Keratinocyte (primary cell): ENCODE measurements at regions not wholly inside any gene's neighbourhood (a gene's known extent, or its start where the extent isn't known, plus 50 kb on each side); places are given as distances from the start of the nearest gene placed in this dataset.

Source experiments
- CTCF ChIP-seq, 3 experiments: IDR thresholded peaks in 1 of 3; conservative IDR thresholded peaks in 1 of 3; optimal IDR thresholded peaks in 1 of 3; 2 replicates in 2 of 3; 3 replicates in 1 of 3; pipeline versions ENCODE3 to v1.5.1; 2011; ENCODE audit warnings: low read length in 3 of 3, mild to moderate bottlenecking in 3 of 3, moderate library complexity in 2 of 3, control low read depth in 1 of 3, inconsistent platforms in 1 of 3; ENCODE audit not compliant: insufficient read depth in 2 of 3; ENCODE audit errors: extremely low read depth in 1 of 3
- EZH2 ChIP-seq: IDR thresholded peaks from one replicate; pipeline ENCODE4 v1.6.1; 2012; ENCODE audit warnings: inconsistent platforms, mild to moderate bottlenecking, low read length, moderate library complexity

DNA sequence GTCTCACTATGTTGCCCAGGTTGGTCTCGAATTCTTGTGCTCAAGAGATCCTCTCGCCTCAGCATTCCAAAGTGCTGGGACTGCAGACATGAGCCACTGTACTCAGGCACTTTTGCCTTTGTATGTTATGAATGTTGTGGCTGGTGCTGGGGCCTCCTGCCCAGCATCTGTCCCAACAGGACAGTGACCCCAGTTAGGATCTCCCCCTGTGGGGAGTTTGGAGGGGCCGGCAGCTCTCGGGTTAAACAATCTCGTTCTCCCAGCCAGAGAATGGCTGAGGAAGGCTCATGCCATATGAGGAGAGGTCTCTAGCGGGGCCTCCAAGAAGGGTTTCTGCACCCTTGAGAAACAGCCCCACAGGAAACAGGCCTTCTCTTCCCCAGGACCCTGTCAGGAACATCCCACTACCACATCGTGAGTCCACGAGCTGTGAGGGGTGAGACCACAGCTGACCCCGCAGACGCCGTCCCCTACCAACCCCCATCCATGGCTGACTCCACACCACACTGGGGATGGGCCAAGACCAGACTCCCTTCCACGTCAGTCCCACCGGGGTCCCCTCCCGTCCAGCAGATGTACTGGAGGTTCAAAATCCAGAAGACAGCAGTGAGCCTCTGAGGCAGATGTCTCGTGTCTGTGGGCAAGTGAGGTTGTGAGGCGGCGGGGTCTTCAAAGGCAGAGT, 54.1 kb downstream of the SHANK2 start:
- no peak for TF ChIP-seq CTCF (optimal IDR thresholded peaks at IDR 0.05 in 1 of 3, IDR thresholded peaks at IDR 0.05 in 1 of 3, conservative IDR thresholded peaks at IDR 0.05 in 1 of 3; ENCODE audit: extremely low read depth in 1 of 3, insufficient read depth in 2 of 3, low read length in 3 of 3)
- no peak for TF ChIP-seq EZH2
